SK-N-SH (cell line): ENCODE measurements at regions not wholly inside any gene's neighbourhood (a gene's known extent, or its start where the extent isn't known, plus 50 kb on each side); places are given as distances from the start of the nearest gene placed in this dataset.

Source experiments
- CTCF ChIA-PET: fragments of 300-600, 350-600 bp; formaldehyde crosslinking; extraction: SDS; loops from one replicate; lab custom pipeline; 2021; lab: Yijun Ruan, JAX
- POLR2A ChIA-PET: fragments of 350-600 bp; sonication (Branson Sonifier 250); formaldehyde crosslinking; extraction: SDS; loops from one replicate; lab custom pipeline; 2020; ENCODE audit warnings: antibody characterized with exemption, inconsistent platforms; lab: Yijun Ruan, JAX
- DNase-seq: peaks from one replicate; pipeline ENCODE4 v3.0.0; 2012
- H2AFZ ChIP-seq: fragments of 200-600 bp; sonication (generic); 2 replicates; pipeline ENCODE4 v1.8.1; 2016; ENCODE audit warnings: antibody characterized with exemption, mild to moderate bottlenecking, low read depth
- H3F3A ChIP-seq: fragments of 200-600 bp; sonication (generic); replicated peaks from 2 replicates; pipeline ENCODE3; 2016; ENCODE audit warnings: antibody characterized with exemption, mild to moderate bottlenecking; ENCODE audit not compliant: insufficient read depth
- H3K27ac ChIP-seq, 2 experiments: fragments of 200-500 bp in 1 of 2; fragments of 200-600 bp in 1 of 2; sonication (Bioruptor generic) in 1 of 2; sonication (generic), shearing (Covaris generic) in 1 of 2; 2 replicates each; pipeline versions ENCODE4 v1.5.1 to v1.6.1; 2014 to 2016; ENCODE audit warnings: low read depth in 2 of 2, inconsistent platforms in 1 of 2, low read length in 1 of 2, mild to moderate bottlenecking in 1 of 2, mixed read lengths in 1 of 2
- H3K27me3 ChIP-seq: fragments of 200-600 bp; sonication (generic), shearing (Covaris generic); 2 replicates; pipeline ENCODE4 v1.6.1; 2016; ENCODE audit warnings: mixed run types; ENCODE audit not compliant: insufficient read depth
- H3K36me3 ChIP-seq, 2 experiments: fragments of 200-500 bp in 1 of 2; fragments of 200-600 bp in 1 of 2; sonication (Bioruptor generic) in 1 of 2; sonication (generic) in 1 of 2; replicated peaks in 1 of 2; 2 replicates each; pipeline versions ENCODE3 to v1.5.1; 2014 to 2016; ENCODE audit warnings: low read length in 1 of 2, mild to moderate bottlenecking in 1 of 2; ENCODE audit not compliant: insufficient read depth in 2 of 2, control insufficient read depth in 1 of 2
- H3K4me1 ChIP-seq, 2 experiments: fragments of 200-500 bp in 1 of 2; fragments of 200-600 bp in 1 of 2; sonication (Bioruptor generic) in 1 of 2; sonication (generic), shearing (Covaris generic) in 1 of 2; 2 replicates each; pipeline versions ENCODE4 v1.5.1 to v1.6.1; 2014 to 2016; ENCODE audit warnings: low read depth in 1 of 2, low read length in 1 of 2, mixed run types in 1 of 2; ENCODE audit not compliant: insufficient read depth in 2 of 2, control insufficient read depth in 1 of 2
- H3K4me2 ChIP-seq: fragments of 200-600 bp; sonication (generic), shearing (Covaris generic); 2 replicates; pipeline ENCODE4 v1.6.1; 2017; ENCODE audit warnings: mixed run types
- H3K4me3 ChIP-seq, 2 experiments: fragments of 200-500 bp in 1 of 2; fragments of 200-600 bp in 1 of 2; sonication (Bioruptor generic) in 1 of 2; sonication (generic), shearing (Covaris generic) in 1 of 2; 2 replicates each; pipeline versions ENCODE4 v1.5.1 to v1.8.1; 2014 to 2016; ENCODE audit warnings: low read depth in 2 of 2, inconsistent platforms in 1 of 2, low read length in 1 of 2, mild to moderate bottlenecking in 1 of 2, mixed read lengths in 1 of 2, moderate library complexity in 1 of 2
- H3K79me2 ChIP-seq: fragments of 200-600 bp; sonication (generic); 2 replicates; pipeline ENCODE4 v1.8.1; 2017; ENCODE audit warnings: mild to moderate bottlenecking; ENCODE audit not compliant: insufficient read depth
- H3K9ac ChIP-seq: fragments of 200-600 bp; sonication (generic); 2 replicates; pipeline ENCODE4 v1.6.1; 2017; ENCODE audit warnings: mixed run types
- H3K9me2 ChIP-seq: fragments of 200-600 bp; sonication (generic); 2 replicates; pipeline ENCODE4 v1.6.1; 2017; ENCODE audit warnings: mixed run types
- H3K9me3 ChIP-seq: fragments of 200-600 bp; sonication (generic); 2 replicates; pipeline ENCODE4 v1.6.1; 2017; ENCODE audit warnings: mixed run types, mild to moderate bottlenecking, moderate library complexity
- H4K20me1 ChIP-seq: fragments of 200-600 bp; sonication (generic); 2 replicates; pipeline ENCODE4 v1.6.1; 2017; ENCODE audit warnings: mild to moderate bottlenecking, mixed run types; ENCODE audit not compliant: insufficient read depth
- CHD2 ChIP-seq: fragments of 150-350 bp; IDR thresholded peaks from 2 replicates; pipeline ENCODE4 v1.6.1; 2018; ENCODE audit warnings: low read length; ENCODE audit not compliant: partially characterized antibody
- ELF1 ChIP-seq: IDR thresholded peaks from 2 replicates; pipeline ENCODE4 v1.4.0; 2012
- GABPA ChIP-seq: IDR thresholded peaks from 2 replicates; pipeline ENCODE4 v1.4.0; 2012; ENCODE audit warnings: low read depth, mild to moderate bottlenecking
- GATA2 ChIP-seq: sonication (generic); formaldehyde crosslinking; IDR thresholded peaks from 2 replicates; pipeline ENCODE4 v1.5.0; 2020; ENCODE audit warnings: mild to moderate bottlenecking, missing genetic modification reagents
- JUND ChIP-seq: IDR thresholded peaks from 2 replicates; pipeline ENCODE4 v1.4.0; 2012
- MEF2A ChIP-seq: IDR thresholded peaks from 2 replicates; pipeline ENCODE4 v1.4.0; 2012; ENCODE audit warnings: low read depth, borderline replicate concordance
- NRF1 ChIP-seq: IDR thresholded peaks from 2 replicates; pipeline ENCODE4 v1.6.1; 2012; ENCODE audit warnings: low read depth, mild to moderate bottlenecking, low read length
- RCOR1 ChIP-seq: fragments of 150-350 bp; IDR thresholded peaks from 2 replicates; pipeline ENCODE4 v1.6.1; 2017; ENCODE audit warnings: antibody characterized with exemption, low read length
- RFX5 ChIP-seq: IDR thresholded peaks from 2 replicates; pipeline ENCODE4 v1.6.1; 2012; ENCODE audit warnings: mild to moderate bottlenecking, improper control_type of control experiment, low read length
- RXRA ChIP-seq: IDR thresholded peaks from 2 replicates; pipeline ENCODE4 v1.4.0; 2012; ENCODE audit warnings: low read depth, mild to moderate bottlenecking, borderline replicate concordance
- SMC3 ChIP-seq: IDR thresholded peaks from 2 replicates; pipeline ENCODE4 v1.6.1; 2012; ENCODE audit warnings: low read depth, low read length, improper control_type of control experiment
- YY1 ChIP-seq: IDR thresholded peaks from 2 replicates; pipeline ENCODE4 v1.4.0; 2012; ENCODE audit warnings: low read depth, mild to moderate bottlenecking
- WGBS: methylation state at CpG from one replicate; pipeline ENCODE4 v1.1.6; 2017; ENCODE audit warnings: low lambda C conversion rate; 5-methylcytosine and 5-hydroxymethylcytosine counted together
- TF ChIP-seq, protein P1 (sequence below): fragments of 150-350 bp; IDR thresholded peaks from 2 replicates; pipeline ENCODE4 v1.6.1; 2017; ENCODE audit warnings: antibody characterized with exemption, low read length, low read depth, borderline replicate concordance
- TF ChIP-seq, protein P2 (sequence below): IDR thresholded peaks from 2 replicates; pipeline ENCODE4; 2012
- TF ChIP-seq, protein P3 (sequence below): IDR thresholded peaks from 2 replicates; pipeline ENCODE4 v1.4.0; 2012; ENCODE audit warnings: low read depth
- TF ChIP-seq, protein P4 (sequence below): IDR thresholded peaks from 2 replicates; pipeline ENCODE4 v1.4.0; 2012; ENCODE audit warnings: low read depth, borderline replicate concordance

DNA sequence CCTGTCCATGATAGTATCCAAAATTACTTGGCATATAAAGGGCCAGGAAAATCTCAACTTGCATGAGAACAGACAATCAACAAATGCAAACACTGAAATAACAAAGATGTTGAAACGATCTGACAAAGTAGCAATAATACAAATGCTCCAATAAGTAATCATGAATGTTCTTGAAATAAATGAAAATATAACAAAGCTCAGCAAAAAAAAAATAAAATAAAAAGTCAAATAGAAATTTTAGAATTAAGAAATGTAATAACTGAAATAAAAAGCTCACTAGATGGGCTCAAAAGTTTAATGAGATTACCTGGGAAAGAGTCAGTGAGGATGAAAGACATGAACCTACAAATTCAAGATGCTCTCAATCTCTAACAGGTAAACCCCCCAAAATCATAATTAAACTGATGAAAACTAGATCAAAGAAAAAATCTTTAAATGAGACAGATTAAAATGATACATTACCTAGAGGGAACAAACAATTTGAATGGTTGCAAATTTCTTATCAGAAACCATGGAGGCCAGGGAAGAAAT, 319.0 kb upstream of the IRX3 start:
- ChIA-PET POLR2A (no interaction called here), CTCF (interaction anchor here (1.1 kb wide), 1 partner anchor 13 kb away, joined by 3 read pairs; no protein-coding TSS in a partner anchor)
- Histone ChIP-seq H3K4me1 (peaks cover 0 to 7% of the 10 kb centered on the region in 2 experiments; a peak in 1 of 4 replicates), H3K27ac (no peak overlapping the region), H3K36me3 (no peaks in the 10 kb centered on the region), H3K9me3 (no peaks in the 10 kb centered on the region), H3K27me3 (no peaks in the 10 kb centered on the region), H3K79me2 (no peaks in the 10 kb centered on the region), H3F3A (no peaks in the 10 kb centered on the region), H3K9ac (no peak overlapping the region), H3K4me3 (no peak overlapping the region), H3K4me2 (no peak overlapping the region), H3K9me2 (no peaks in the 10 kb centered on the region), H4K20me1 (no peaks in the 10 kb centered on the region), H2AFZ (no peak overlapping the region)
- 20% methylated on average over 1 of the region's 1 CpG for WGBS
- DNase-seq: no peak
- TF ChIP-seq, protein P1, sequence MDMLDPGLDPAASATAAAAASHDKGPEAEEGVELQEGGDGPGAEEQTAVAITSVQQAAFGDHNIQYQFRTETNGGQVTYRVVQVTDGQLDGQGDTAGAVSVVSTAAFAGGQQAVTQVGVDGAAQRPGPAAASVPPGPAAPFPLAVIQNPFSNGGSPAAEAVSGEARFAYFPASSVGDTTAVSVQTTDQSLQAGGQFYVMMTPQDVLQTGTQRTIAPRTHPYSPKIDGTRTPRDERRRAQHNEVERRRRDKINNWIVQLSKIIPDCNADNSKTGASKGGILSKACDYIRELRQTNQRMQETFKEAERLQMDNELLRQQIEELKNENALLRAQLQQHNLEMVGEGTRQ: no peak
- TF ChIP-seq, protein P2, sequence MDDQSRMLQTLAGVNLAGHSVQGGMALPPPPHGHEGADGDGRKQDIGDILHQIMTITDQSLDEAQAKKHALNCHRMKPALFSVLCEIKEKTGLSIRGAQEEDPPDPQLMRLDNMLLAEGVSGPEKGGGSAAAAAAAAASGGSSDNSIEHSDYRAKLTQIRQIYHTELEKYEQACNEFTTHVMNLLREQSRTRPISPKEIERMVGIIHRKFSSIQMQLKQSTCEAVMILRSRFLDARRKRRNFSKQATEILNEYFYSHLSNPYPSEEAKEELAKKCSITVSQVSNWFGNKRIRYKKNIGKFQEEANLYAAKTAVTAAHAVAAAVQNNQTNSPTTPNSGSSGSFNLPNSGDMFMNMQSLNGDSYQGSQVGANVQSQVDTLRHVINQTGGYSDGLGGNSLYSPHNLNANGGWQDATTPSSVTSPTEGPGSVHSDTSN: no peak
- TF ChIP-seq YY1 (no peak), RCOR1 (no peak), RFX5 (no peak)

DNA sequence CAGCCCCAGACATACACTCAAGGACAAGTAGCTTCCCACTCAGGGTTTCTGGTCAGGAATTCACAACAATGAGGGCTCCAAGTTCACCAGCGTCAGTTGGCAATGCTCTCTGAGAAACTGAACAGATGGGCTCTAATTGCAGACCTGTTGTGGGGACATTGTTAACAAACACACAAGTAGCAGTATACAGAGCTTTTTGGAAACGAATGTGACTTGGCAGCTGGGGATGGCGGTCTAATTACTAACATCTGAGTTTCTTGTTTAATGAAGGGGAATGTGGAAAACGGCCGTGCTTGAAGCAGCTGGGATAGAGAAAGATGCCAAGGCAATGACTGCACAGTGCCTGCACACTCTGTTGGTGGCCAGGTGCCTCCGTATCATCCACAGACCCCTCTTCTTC, 316.1 kb upstream of the IRX3 start:
- H3K9me2 ChIP-seq: no peaks in the 10 kb centered on the region
- H3K9me3 ChIP-seq: no peaks in the 10 kb centered on the region
- no peak overlapping the region for H3K4me3 ChIP-seq
- DNase-seq: no peak
- TF ChIP-seq MEF2A: no peak
- no peak for TF ChIP-seq NRF1
- TF ChIP-seq ELF1: no peak
- TF ChIP-seq, protein P3, sequence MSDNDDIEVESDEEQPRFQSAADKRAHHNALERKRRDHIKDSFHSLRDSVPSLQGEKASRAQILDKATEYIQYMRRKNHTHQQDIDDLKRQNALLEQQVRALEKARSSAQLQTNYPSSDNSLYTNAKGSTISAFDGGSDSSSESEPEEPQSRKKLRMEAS: no peak
- TF ChIP-seq, protein P2: no peak
- TF ChIP-seq RXRA: no peak
- no peak for TF ChIP-seq GATA2 (CRISPR knock-in tag)
- TF ChIP-seq GABPA: no peak
- TF ChIP-seq, protein P4, sequence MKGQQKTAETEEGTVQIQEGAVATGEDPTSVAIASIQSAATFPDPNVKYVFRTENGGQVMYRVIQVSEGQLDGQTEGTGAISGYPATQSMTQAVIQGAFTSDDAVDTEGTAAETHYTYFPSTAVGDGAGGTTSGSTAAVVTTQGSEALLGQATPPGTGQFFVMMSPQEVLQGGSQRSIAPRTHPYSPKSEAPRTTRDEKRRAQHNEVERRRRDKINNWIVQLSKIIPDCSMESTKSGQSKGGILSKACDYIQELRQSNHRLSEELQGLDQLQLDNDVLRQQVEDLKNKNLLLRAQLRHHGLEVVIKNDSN: no peak
- no peak for TF ChIP-seq SMC3
- TF ChIP-seq CHD2: no peak
- TF ChIP-seq JUND: no peak
- no peak overlapping the region for H3K27ac ChIP-seq
- CTCF ChIA-PET: no interaction called here
- peaks cover 0 to 7% of the 10 kb centered on the region in 2 experiments; a peak in 1 of 4 replicates for H3K4me1 ChIP-seq
- no peaks in the 10 kb centered on the region for H3K27me3 ChIP-seq
- whole genome bisulfite sequencing: 12% methylated on average over 6 of the region's 6 CpGs
- no peak overlapping the region for H3K4me2 ChIP-seq
- no peak overlapping the region for H3K9ac ChIP-seq
- H3F3A ChIP-seq: no peaks in the 10 kb centered on the region
- H3K36me3 ChIP-seq: no peaks in the 10 kb centered on the region
- H4K20me1 ChIP-seq: no peaks in the 10 kb centered on the region
- H3K79me2 ChIP-seq: no peaks in the 10 kb centered on the region
- POLR2A ChIA-PET: interaction anchor here (0.7 kb wide), 1 partner anchor 317 kb away, joined by 3 read pairs; no protein-coding TSS in a partner anchor
- no peak overlapping the region for H2AFZ ChIP-seq
